Endodermal cell (in vitro differentiated cells): ENCODE measurements at regions not wholly inside any gene's neighbourhood (a gene's known extent, or its start where the extent isn't known, plus 50 kb on each side); places are given as distances from the start of the nearest gene placed in this dataset.

Source experiments
- DNase-seq: peaks from one replicate; pipeline ENCODE4 v3.0.0-alpha.2; 2017
- H3K27ac ChIP-seq: 2 replicates; pipeline ENCODE4 v1.5.1; 2013; ENCODE audit warnings: mild to moderate bottlenecking, low read depth, low read length, moderate library complexity
- H3K27me3 ChIP-seq: 2 replicates; pipeline ENCODE4 v1.6.1; 2013; ENCODE audit warnings: mild to moderate bottlenecking, low read length, moderate library complexity; ENCODE audit not compliant: insufficient read depth, control insufficient read depth, poor library complexity, severe bottlenecking
- H3K36me3 ChIP-seq: 2 replicates; pipeline ENCODE4 v1.7.0; 2013; ENCODE audit warnings: mild to moderate bottlenecking, low read length, moderate library complexity; ENCODE audit not compliant: control insufficient read depth, insufficient read depth
- H3K4me1 ChIP-seq: one replicate; pipeline ENCODE4 v1.7.0; 2013; ENCODE audit warnings: low read length; ENCODE audit not compliant: control insufficient read depth, insufficient read depth
- H3K4me3 ChIP-seq: 2 replicates; pipeline ENCODE4 v1.5.1; 2013; ENCODE audit warnings: mild to moderate bottlenecking, low read length, moderate library complexity
- H3K9ac ChIP-seq: 2 replicates; pipeline ENCODE4 v1.6.1; 2013; ENCODE audit warnings: mild to moderate bottlenecking, low read length, moderate library complexity; ENCODE audit not compliant: poor library complexity, severe bottlenecking; ENCODE audit errors: extremely low read depth
- H3K9me3 ChIP-seq: 2 replicates; pipeline ENCODE4 v1.6.1; 2013; ENCODE audit warnings: mild to moderate bottlenecking, low read length, moderate library complexity; ENCODE audit not compliant: control insufficient read depth
- H3K27ac Mint-ChIP-seq: 2 replicates; pipeline ENCODE4 v1.8.0; 2020; ENCODE audit warnings: mixed read lengths
- H3K27me3 Mint-ChIP-seq: 2 replicates; pipeline ENCODE4 v1.8.0; 2021; ENCODE audit warnings: mild to moderate bottlenecking, mixed read lengths; ENCODE audit not compliant: insufficient read depth
- H3K36me3 Mint-ChIP-seq: 2 replicates; pipeline ENCODE4 v1.8.0; 2020; ENCODE audit warnings: low read depth, mixed read lengths
- H3K4me1 Mint-ChIP-seq: 2 replicates; pipeline ENCODE4 v1.8.0; 2020; ENCODE audit warnings: mixed read lengths
- H3K4me3 Mint-ChIP-seq: 2 replicates; pipeline ENCODE4 v1.8.0; 2020; ENCODE audit warnings: mild to moderate bottlenecking, moderate library complexity, mixed read lengths
- H3K9me3 Mint-ChIP-seq: 2 replicates; pipeline ENCODE4 v1.8.0; 2020; ENCODE audit warnings: mild to moderate bottlenecking, mixed read lengths
- WGBS, 2 experiments: methylation state at CpG; one replicate each; pipeline versions ENCODE4 v1.1.5 to v1.1.7; 2013; ENCODE audit warnings: missing lambda C conversion rate in 2 of 2, mixed read lengths in 1 of 2; ENCODE audit not compliant: insufficient coverage in 1 of 2, insufficient read length in 1 of 2; 5-methylcytosine and 5-hydroxymethylcytosine counted together
- TF ChIP-seq, protein P1 (sequence below): fragments of 200-600 bp; sonication (generic); conservative IDR thresholded peaks from 2 replicates; pipeline ENCODE4 v1.5.0; 2021; ENCODE audit warnings: antibody characterized with exemption, mild to moderate bottlenecking

DNA sequence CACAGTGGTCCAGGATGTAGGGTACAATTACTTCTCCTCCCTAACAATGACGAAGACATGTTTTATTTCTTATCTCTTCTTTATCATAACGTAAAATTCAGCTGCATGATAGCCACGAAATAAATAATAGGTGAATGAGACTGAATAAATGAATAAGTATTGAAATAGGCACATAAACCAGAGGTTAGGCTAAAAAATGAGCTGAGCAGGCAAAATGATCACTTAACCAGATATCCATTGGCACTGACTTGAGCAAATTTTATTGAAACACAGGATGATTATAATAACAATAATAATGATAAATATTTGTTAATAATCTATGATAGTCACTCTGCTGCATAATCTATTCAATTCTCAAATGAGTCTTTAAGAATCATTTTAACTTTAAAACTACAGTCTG, 506.9 kb upstream of the ZNF804A start:
- TF ChIP-seq, protein P1, sequence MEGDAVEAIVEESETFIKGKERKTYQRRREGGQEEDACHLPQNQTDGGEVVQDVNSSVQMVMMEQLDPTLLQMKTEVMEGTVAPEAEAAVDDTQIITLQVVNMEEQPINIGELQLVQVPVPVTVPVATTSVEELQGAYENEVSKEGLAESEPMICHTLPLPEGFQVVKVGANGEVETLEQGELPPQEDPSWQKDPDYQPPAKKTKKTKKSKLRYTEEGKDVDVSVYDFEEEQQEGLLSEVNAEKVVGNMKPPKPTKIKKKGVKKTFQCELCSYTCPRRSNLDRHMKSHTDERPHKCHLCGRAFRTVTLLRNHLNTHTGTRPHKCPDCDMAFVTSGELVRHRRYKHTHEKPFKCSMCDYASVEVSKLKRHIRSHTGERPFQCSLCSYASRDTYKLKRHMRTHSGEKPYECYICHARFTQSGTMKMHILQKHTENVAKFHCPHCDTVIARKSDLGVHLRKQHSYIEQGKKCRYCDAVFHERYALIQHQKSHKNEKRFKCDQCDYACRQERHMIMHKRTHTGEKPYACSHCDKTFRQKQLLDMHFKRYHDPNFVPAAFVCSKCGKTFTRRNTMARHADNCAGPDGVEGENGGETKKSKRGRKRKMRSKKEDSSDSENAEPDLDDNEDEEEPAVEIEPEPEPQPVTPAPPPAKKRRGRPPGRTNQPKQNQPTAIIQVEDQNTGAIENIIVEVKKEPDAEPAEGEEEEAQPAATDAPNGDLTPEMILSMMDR: no peak

DNA sequence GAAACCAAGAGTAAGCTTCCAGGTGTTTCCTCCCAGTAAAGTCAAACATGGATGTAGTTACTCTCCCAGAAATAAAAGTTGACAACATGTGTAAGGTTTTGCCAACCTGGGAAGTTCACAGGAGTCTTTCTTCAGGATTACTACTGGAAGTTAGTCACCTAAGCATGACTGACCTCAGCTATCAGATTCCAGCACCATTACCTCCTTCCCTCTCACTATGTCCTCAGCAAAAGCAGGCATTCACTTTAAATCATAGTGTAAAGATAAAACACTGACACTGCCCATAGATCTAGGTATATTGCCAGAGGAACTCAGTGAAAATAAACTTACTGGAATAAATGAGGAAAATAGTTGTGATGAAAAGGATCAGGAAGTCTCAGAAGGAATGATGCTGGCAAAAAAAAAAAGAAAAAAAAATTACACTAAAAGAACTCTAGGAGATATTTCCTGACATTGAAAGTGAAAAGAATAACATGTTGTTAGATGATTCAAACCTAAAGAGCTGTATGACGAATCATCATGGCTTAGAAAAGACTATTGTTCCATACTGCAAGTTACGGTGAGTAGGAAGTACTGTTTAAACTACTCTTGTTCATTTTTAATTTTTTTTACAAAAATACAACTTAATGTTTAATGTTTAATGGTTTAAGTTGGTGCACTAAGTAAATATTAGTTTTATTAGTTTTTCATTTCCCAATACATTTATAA, 484.5 kb upstream of the ZNF804A start:
- no peak overlapping the region for H3K4me3 Mint-ChIP-seq
- H3K9me3 Mint-ChIP-seq: no peaks in the 10 kb centered on the region
- Histone ChIP-seq H3K4me3 (no peak overlapping the region), H3K4me1 (no peaks in the 10 kb centered on the region), H3K9ac (no peak overlapping the region), H3K27ac (no peak overlapping the region), H3K36me3 (no peaks in the 10 kb centered on the region), H3K9me3 (no peaks in the 10 kb centered on the region), H3K27me3 (no peaks in the 10 kb centered on the region)
- H3K36me3 Mint-ChIP-seq: peaks cover 2% of the 10 kb centered on the region
- no peak for DNase-seq
- 82 to 100% methylated on average over 1 of the region's 2 CpGs for WGBS, 2 experiments
- H3K4me1 Mint-ChIP-seq: no peaks in the 10 kb centered on the region
- H3K27ac Mint-ChIP-seq: peak overlapping the region; percentile 14
- H3K27me3 Mint-ChIP-seq: no peaks in the 10 kb centered on the region
- TF ChIP-seq, protein P1: no peak

More for the DNA sequence above, 506.9 kb upstream of the ZNF804A start:
- Histone ChIP-seq H3K27me3 (no peaks in the 10 kb centered on the region), H3K9me3 (peaks cover 13% of the 10 kb centered on the region), H3K4me3 (no peak overlapping the region), H3K9ac (no peak overlapping the region), H3K4me1 (no peaks in the 10 kb centered on the region), H3K36me3 (no peaks in the 10 kb centered on the region), H3K27ac (no peak overlapping the region)
- H3K4me3 Mint-ChIP-seq: no peak overlapping the region
- no peak overlapping the region for H3K27ac Mint-ChIP-seq
- peaks cover 5% of the 10 kb centered on the region for H3K36me3 Mint-ChIP-seq
- no peak for DNase-seq
- peaks cover 17% of the 10 kb centered on the region for H3K9me3 Mint-ChIP-seq
- H3K27me3 Mint-ChIP-seq: no peaks in the 10 kb centered on the region
- H3K4me1 Mint-ChIP-seq: no peaks in the 10 kb centered on the region
- WGBS, 2 experiments: 71 to 94% methylated on average over 1 to 3 of the region's 3 CpGs

DNA sequence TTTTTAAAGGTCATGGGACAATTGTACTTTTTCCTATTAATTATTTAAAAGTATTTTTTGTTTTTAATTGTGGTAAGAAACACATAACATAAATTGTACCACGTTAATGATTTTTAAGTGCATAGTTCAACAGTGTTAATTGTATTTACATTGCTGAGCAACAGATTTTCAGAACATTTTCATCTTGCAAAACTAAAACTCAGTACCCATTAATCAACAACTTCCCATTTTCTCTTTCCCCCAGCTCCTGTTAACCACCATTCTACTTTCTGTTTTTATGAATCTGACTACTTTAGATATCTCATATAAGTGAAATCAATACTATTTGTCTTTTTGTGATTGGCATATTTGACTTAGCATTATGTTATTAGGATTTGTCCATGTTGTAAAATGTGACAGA, 483.9 kb upstream of the ZNF804A start:
- Mint-ChIP-seq H3K36me3 (peaks cover 2% of the 10 kb centered on the region), H3K9me3 (no peaks in the 10 kb centered on the region), H3K27me3 (no peaks in the 10 kb centered on the region), H3K4me1 (no peaks in the 10 kb centered on the region), H3K27ac (no peak overlapping the region), H3K4me3 (no peak overlapping the region)
- Histone ChIP-seq H3K9me3 (no peaks in the 10 kb centered on the region), H3K4me3 (no peak overlapping the region), H3K27ac (no peak overlapping the region), H3K4me1 (no peaks in the 10 kb centered on the region), H3K36me3 (no peaks in the 10 kb centered on the region), H3K9ac (no peak overlapping the region), H3K27me3 (no peaks in the 10 kb centered on the region)
- DNase-seq: no peak
- WGBS, 2 experiments: 80% methylated on average over 1 of the region's 1 CpG; no CpG with 5 or more reads in 1 of the 2 experiments
- TF ChIP-seq, protein P1: no peak
